NCI-H1092 treated with DMSO at 0.1 percent for 48 hours (cell line): ENCODE measurements at regions not wholly inside any gene's neighbourhood (a gene's known extent, or its start where the extent isn't known, plus 50 kb on each side); places are given as distances from the start of the nearest gene placed in this dataset.
A peak's percentile ranks its signal among the peaks of the same experiment; 100 is the strongest.

Experiments used
- DNase-seq: peaks from one replicate; lab custom pipeline; 2025; lab: John Stamatoyannopoulos, UW

DNA sequence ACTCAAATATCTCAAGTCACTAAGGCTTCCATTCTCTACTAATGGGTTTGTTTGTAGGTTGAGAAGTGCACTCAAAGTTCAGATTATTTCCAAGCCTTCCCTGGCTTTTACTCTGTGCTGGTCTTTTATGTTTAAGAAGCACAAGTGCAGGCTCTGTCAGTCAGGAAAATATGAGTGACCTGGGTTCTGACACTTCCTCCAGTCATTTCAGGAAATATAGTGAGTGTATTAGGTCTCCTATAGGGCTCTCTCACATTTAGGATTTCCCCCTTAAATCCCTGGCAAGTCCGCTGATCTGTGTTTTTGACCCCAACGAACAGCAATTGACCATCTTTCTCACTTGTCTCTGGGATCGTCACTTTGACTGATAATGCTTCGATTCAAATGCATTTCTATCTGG is 210.2 kb downstream of the ARPP21 start:
- no peak for DNase-seq

DNA sequence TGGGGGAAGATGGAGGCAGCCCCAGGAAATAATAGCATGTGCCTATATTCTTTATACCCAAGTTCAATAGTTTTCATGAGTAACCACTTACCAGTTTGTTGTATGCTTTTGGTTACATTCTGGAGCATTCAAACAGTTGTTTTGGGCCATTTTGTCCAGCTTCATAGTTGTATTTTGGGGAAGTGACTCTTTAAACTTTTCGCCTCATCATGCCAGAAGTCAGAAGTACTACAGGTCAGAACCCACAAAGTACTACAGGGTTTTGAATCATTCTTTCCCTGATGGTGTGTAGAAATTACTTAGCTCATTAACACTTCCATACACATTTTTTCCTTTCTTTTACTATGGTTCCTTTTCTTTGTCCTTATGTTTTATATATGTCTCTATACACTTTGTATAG is 210.6 kb downstream of the ARPP21 start:
- DNase-seq = no peak

DNA sequence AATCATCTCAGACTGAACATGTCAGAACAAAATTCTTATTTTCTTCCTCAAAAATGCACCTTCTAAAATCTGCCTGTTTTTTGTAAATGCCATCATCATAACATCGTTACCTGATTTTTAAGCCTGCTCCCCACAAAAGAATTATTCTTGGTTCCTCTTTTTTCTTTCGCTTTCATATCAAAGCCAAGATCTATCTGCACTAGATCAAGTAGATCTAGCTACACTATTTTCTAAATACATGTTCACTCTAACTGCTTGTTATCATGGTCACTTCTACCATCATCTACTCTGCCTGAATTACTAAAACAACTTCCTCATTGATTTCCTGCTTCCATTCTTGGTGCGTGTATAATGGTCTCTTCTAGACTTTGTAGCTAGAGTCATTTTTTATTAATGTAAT is 217.7 kb downstream of the ARPP21 start:
- DNase-seq = no peak

DNA sequence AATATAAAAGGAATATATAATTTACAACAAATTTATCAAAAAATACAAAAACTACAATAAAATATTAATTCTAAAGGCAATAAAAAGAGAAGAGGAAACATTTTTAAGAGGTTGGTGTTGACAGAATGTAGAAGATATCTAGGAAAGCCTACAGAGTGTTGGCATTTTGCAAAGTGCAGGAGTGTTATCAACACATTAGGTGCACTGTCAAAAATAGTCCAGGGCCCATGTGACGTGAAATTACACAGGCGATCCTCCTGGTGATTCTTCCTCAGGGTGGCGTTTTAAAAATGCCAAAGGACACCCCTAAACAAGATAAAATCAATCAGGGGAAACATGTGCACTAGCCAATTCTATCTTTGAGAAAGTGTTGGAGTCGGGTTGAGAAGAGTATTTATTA is 222.7 kb downstream of the ARPP21 start:
- DNase-seq = no peak

DNA sequence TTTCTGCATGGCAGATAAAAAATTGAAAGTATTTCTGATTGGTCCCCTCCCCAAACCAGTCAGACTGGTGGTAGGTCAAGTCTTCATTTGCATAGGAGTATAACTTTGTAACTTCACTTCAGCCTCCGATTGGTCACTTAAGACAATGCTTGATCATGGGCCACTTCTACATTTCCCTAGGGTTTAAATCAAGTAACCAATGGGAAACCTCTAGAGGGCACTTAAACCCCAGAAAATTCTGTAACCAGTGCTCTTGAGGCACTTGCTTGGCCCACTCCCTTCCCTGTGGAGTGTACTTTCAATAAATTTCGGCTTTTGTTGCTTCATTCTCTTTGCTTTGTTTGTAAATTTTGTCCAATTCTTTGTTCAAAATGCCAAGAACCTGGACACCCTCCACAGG is 225.5 kb downstream of the ARPP21 start:
- DNase-seq = no peak

DNA sequence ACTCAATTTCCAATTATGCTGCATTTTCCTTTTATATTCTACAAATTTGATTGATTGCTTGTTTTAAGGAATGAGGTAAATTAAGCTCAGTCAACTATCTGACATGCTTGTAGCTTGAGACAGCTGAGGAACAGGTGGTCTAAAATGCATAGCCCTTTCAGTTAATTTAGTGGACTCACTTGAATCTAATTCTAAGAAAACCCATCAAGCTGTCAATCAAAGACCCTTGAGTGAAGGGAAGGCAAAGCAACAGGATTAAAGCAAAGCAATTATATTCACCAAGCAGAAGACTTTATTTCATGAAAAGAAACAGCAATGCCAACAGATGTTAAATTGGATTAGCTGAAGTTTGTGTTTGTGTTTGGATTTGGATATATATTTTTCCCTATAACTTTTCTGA is 228.5 kb downstream of the ARPP21 start:
- no peak for DNase-seq

DNA sequence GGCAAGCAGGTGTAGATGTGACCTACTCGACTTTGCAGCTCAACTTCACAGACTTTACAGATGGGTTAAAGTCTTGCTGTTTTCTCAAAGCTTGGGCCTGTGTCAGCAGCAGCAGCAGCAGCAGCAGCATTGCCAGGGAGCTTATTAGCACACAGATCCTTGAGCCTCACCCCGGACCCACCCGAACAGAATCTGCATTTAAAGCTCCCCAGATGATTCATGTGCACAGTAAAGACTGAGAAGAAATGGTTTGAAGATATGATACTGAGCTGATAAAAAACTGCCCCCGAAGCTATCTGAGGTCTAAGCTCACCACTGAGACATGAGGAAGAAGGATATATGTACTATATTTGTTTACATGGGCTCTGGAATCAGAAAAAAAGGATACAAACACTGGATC is 231.7 kb downstream of the ARPP21 start:
- DNase-seq = no peak

DNA sequence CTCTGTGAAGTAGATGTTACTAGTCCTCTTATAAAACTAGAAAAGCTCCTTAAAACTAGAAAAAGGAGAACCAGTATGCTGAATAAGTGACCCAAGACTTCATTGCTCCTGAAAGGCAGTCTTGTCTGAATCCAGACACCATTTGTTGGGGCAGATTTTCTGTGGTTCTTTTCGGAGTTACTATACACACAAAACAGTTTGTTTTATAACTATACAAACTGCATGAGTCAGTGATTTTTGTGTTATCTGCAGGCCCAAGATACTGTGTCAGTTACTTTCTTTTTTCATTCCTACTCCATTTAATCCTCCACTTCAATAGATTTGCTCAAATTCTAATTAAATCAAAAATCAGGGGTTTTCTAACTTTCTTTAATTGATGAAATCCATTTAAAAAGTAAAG is 244.6 kb downstream of the ARPP21 start:
- DNase-seq = no peak

DNA sequence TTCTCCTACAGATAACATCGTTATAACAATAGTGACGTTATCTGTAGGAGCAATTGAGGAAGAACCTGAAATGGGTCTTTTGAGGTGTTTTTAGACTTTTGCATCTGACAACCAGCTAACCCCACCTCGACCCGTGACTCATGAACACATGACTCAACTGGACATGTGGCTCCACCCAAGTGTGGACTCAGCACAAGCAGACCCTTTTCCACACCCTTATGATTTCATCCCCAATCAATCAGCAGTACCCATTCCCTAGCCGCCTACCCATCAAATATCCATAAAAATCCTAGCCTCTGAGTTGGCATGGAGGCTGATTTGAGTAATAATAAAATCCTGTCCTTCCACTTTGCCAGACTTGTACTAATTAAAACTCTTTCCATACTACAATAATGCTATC is 255.4 kb downstream of the ARPP21 start:
- DNase-seq = no peak

DNA sequence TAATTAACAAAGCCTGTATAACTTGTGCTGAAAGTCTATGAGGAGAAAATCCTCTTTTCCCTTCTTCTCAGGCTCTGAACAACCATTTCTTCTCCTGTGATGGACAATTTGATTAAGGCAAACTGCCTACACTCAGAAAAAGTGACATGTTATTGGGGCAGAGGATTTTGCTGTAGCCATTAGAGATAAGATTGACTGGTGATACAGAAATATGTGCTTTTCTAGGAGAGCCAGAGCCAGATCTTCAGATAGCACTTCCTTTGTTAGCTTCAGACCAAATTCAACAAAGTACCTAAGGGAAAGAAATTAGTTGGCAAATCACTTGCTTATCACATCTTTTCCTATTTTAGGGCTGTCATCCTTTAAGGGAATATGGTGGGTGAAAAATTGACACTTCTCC is 259.9 kb downstream of the ARPP21 start:
- no peak for DNase-seq

DNA sequence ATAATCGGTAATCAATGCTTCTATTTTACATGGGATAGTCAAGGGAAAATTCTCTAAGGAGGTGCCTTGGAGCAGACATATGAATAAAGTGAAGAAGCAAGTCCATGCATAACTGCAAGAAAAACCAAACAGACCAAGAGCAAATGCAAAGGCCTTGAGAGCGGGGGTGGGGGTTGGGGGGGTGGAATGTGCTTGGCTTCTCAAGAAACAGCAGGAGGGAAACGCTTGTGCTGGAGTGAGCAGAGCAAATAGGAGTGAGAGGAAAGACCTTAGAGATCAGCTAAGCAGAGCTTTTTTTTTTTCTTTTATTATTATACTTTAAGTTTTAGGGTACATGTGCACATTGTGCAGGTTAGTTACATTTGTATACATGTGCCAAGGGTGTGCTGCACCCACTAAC is 260.8 kb downstream of the ARPP21 start:
- DNase-seq = no peak

DNA sequence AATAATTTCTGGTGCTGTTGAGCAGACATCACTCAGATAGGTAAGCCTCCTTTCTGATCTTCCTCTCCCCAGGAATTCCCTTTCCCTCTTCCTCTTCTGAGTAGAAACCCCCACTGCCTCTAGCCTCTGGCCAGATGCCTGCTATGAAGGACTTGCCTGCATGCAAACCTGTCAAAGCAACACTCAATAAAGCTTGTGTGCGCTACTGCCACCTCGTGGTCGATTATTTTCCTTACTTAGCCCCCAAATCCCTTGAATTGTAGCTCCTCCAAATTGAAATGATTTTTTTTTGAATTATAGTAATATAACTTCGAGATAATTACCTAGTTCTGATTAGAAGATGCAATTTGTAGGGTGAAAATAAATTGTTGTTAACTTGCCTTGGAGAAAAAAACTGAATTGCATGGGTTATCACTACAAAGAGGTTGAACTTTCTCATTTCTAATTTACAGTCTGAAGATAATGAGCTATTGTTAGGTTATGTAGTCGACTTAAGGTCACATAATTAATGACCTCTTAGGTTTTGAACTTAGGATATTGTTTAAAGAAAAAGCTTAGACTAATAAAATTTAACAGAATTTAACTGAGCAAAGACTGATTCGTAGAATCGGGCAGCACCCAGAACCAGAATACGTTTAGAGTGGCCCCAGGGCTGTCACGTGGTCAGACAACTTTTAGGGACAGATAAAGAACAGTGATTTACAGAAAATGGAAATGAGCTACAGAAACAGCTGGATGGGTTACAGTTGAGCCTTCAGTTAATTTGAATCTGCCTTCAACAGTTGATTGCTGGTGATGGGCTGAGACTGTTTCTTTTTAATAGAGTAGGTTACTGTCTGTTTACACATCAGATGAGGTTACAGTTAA is 269.3 kb downstream of the ARPP21 start:
- DNase-seq = peak; percentile 72

DNA sequence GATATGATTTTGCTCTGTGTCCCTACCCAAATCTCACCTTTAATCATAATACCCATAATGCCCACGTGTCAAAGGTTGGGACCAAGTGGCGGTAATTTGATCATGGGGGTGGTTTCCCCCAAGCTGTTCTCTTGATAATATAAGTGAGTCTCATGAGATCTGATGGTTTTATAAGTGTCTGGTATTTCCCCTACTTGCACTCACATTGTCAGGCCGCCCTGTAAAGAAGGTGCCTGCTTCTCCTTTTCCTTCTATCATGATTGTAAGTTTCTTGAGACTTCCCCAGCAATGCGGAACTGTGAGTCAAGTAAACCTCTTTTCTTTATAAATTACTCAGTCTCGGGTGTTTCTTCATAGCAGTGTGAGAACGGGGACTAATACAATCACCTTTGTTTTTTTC is 279.8 kb downstream of the ARPP21 start:
- no peak for DNase-seq

DNA sequence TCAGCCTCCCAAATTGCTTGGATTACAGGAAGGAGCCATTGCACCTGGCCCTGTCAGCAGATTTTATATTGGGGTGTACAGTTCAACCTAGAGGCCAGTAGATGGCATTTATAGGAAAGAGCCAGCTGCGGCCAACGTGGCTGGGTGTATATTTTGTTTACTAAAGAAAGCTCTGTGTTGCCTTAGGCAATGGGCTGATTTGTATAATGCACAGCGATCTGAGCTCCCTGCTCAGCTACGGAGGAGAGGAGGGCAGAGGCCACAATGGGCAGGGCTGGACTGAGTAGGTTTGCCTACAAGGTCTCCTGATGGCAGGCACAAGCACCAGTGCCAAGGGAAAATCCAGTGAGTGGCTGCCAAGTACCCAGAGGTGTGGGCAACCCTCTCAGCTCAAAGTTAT is 282.4 kb downstream of the ARPP21 start:
- DNase-seq = no peak

DNA sequence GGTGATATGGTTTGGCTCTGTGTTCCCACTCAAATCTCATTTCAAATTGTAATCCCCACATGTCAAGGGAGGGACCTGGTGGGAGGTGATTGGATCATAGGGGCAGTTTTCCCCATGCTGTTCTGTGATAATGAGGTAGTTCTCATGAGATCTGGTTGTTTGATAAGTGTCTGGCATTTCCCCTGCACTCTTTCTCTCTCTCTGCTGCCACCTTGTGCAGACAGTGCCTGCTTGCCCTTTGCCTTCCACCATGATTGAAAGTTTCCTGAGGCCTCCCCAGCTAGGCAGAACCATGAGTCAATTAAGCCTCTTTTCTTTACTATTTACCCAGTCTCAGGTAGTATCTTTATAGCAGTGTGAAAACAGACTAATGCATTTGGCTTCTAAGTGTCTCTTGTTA is 284.7 kb downstream of the ARPP21 start:
- DNase-seq = peak; percentile 20

DNA sequence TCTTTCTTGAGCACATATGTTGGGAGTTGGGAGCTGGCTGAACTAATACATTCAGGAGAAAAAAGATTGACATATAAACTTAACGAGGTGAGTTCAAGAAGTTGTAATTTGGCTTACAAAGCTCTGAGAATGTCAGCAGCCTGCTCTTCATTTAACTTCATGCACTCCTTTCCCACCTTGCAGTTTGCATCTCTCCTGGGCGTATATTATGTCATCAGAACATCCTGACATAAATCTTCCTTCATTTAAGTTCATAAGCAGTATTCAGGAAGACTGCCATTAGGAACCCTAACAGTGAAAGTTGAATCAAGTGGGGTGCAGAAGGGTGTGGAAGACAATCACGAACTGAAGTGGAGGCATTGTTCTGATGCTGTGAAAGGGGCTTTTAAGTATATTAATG is 288.1 kb downstream of the ARPP21 start:
- no peak for DNase-seq

DNA sequence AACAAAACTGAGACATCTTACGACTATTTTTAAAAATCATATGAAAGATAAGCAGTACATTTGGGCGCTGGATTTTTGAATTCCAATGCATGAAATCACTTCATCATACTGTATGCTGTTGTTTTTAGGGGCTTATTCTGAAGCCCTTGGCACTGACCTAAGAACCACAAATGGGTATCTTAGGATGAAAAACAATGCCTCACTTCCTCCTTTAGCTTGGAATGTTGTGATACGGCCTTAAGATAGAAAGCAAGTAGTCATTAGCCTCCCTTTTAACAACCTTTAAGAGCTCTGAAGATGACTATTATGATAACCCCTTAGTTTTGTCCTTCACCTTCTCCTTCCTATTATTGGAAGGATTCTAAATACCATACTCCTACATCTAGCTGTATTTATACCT is 289.8 kb downstream of the ARPP21 start:
- DNase-seq = no peak

DNA sequence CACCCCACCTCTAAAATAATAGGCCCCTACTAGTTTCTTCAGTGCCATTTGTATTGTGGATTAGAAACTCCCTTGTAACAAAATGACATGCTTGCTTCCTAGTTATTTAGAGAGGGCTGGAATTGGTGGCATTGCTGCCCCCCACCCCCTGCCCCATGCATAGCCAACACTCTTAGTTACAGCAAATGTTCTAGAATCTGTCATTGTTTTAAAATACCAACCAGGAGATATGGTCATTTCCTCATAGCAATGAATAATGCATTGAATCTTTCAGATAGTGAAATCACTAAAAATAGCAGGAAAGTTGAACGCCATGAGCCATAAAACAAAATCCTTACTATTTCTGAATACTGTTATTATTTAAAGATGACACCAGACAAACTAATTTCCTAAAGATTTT is 292.5 kb downstream of the ARPP21 start:
- DNase-seq = no peak

DNA sequence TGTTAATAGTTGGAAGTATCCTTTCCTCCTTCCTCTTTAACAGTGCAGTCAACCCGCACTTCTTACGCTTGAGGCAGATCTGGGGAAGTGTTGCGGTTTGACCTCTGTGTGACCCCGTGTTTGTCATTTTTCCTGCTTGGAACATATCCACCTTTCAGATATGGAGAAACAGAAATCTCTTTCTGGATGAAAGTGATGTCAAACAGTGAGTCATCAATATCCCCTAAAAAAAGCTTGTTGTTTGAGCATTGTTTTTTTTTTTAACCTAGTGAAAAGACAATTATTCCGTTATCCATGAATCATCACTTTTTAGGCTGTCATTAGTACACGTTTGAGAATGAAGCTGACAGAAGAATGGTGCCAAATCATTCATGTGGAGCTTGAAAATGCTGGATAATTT is 293.7 kb downstream of the ARPP21 start:
- peak; percentile 23 for DNase-seq

DNA sequence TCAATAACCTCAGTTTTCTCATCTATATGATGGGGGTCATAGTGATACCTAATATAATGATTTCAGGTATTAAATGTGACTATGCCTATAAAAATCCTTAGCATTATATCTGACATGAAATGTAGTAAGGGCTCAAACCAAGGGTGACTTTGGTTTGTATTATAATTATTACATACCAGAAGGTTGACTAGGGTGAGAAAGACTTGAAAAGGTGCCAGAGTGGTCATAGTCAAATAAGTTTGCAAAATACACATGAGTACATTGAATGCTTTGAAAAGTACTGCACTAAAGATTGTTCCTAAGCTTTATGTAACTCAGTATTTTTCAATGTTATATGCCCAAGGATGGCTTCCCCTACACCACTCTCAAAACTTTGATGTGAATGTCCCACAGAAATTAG is 297.2 kb downstream of the ARPP21 start:
- DNase-seq = no peak

DNA sequence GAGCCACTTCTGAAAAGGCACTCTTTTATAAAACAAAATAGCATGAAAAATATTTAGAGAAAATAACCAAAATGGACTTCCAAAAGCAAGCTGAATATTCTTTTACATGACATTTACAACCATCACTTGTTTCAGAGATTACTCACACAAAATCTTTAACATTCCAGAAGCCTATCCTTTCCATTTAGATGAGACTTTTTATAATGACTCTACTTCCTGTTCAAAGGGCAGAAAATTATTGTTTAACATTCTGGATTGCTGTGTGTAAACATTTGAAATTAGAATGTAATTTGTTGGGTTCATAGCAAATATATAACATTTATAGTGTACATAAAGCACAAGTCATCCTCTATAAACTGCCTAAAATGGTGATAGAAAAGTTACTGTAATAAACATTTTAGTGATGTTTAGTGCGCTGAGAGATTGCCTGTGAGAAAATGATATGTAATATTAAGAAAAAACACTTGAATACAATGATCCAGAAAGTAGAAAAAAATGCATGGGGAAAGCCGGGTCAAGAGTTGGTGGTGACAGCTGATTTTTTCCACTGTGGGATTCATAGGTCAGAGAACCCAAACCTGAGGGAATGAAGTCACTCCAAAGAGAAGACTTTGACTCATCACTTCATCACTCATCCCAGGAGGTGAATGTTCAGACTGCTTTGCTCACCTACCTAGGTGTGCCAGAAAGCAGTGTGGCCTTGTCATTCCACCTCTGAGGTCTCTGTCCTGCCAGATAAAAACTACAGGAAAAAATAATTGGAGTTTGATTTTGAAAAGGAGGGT is 305.8 kb downstream of the ARPP21 start:
- no peak for DNase-seq

DNA sequence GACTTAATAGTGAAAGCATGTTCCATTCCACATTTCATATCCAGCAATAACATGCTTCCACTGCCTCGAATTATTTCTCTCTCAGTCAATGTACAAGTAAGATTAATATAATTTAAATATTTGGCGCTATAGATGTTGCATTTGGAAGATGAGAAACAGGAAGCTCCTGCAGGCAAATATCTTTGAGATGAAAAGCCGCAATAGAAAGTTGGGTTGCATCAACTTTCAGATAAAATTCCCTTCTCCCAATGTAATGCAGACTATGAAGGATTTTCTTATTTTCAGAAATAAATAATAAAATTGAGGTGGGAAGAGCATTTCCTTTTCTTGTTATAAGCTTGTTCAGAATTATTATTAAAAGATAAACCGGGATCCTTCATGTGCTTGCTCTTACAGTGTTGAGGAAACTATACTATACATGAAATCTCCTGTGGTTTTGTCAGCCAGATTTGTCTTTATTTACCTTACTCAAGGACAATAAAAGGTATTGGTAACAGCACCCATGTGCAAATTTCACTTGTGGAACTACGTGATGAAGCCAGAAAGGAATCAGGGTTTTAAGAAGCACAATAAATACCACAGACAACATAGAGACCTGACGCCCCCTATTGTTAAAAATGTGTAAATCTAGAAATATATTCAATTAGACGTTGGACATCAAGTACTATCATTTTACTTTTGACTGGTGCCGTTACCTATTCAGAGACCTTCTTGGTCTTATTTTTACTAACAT is 307.0 kb downstream of the ARPP21 start:
- DNase-seq = peak; percentile 56
